K562 (cell line): ENCODE measurements at regions not wholly inside any gene's neighbourhood (a gene's known extent, or its start where the extent isn't known, plus 50 kb on each side); places are given as distances from the start of the nearest gene placed in this dataset.

Experiments
- ATAC-seq: fragments of 200-7000 bp; cut with Tn5 transposase; 3 replicates; pipeline ENCODE4 v1.9.1; 2020; ENCODE audit warnings: moderate library complexity
- BruUV-seq: library from RNA; stranded (reverse); fragments of 400-500 nt; replicated peaks from 2 replicates; lab custom pipeline; 2021; lab: Mats Ljungman, UMichigan
- CTCF ChIA-PET: fragments of 300-600 bp; formaldehyde crosslinking; extraction: SDS; loops from one replicate; lab custom pipeline; 2021; ENCODE audit warnings: low intra/inter-chr PET ratio; lab: Yijun Ruan, JAX
- POLR2A ChIA-PET: fragments of 300-600, 350-650 bp; sonication (Branson Sonifier 250); formaldehyde crosslinking; extraction: SDS; loops from one replicate; lab custom pipeline; 2021; ENCODE audit warnings: antibody characterized with exemption, inconsistent platforms; lab: Yijun Ruan, JAX
- DNase-seq, 4 experiments: peaks; one replicate each; pipeline versions ENCODE4 v3.0.0 to v3.0.0-alpha.2; 2011 to 2018; ENCODE audit warnings: low spot score in 3 of 4, mixed read lengths in 3 of 4; ENCODE audit errors: extremely low read depth in 1 of 4
- FAIRE-seq: peaks from 2 replicates; lab custom pipeline; 2011; peaks lifted over from hg19 to GRCh38; lab: Jason Lieb, UNC
- H2AFZ ChIP-seq: 2 replicates; pipeline ENCODE4 v1.6.0; 2011; ENCODE audit warnings: low read depth, low read length, control low read depth, inconsistent platforms
- H3K27ac ChIP-seq: fragments of 200-600 bp; 3 replicates; pipeline ENCODE4 v1.8.0; 2011; ENCODE audit warnings: low read depth, mild to moderate bottlenecking, control low read depth, inconsistent platforms, low read length, moderate library complexity, mixed read lengths; ENCODE audit errors: extremely low read depth
- H3K27me3 ChIP-seq, 2 experiments: fragments of 300-600 bp in 1 of 2; 2 replicates in 1 of 2; 3 replicates in 1 of 2; pipeline versions ENCODE4 v1.6.0 to v1.8.0; 2011; ENCODE audit warnings: inconsistent platforms in 2 of 2, low read length in 2 of 2, mild to moderate bottlenecking in 1 of 2, mixed read lengths in 1 of 2, moderate library complexity in 1 of 2; ENCODE audit not compliant: control insufficient read depth in 2 of 2, insufficient read depth in 2 of 2
- H3K36me3 ChIP-seq: fragments of 300-600 bp; 3 replicates; pipeline ENCODE4 v1.8.0; 2011; ENCODE audit warnings: mild to moderate bottlenecking, low read length, inconsistent platforms; ENCODE audit not compliant: control insufficient read depth, insufficient read depth
- H3K4me1 ChIP-seq, 2 experiments: fragments of 200-600 bp in 1 of 2; replicated peaks in 1 of 2; 2 replicates in 1 of 2; 3 replicates in 1 of 2; pipeline versions ENCODE4 v1.5.1 to v1.8.0; 2011; ENCODE audit warnings: inconsistent platforms in 2 of 2, low read length in 2 of 2, mild to moderate bottlenecking in 1 of 2, mixed read lengths in 1 of 2, moderate library complexity in 1 of 2; ENCODE audit not compliant: control insufficient read depth in 2 of 2, insufficient read depth in 2 of 2
- H3K4me2 ChIP-seq: 2 replicates; pipeline ENCODE4 v1.6.1; 2011; ENCODE audit warnings: low read length, control low read depth, inconsistent platforms, mixed read lengths; ENCODE audit not compliant: insufficient read depth
- H3K4me3 ChIP-seq: fragments of 200-600 bp; sonication (generic), shearing (Covaris generic); 2 replicates; pipeline ENCODE4 v1.5.1; 2016; ENCODE audit warnings: control low read depth, inconsistent platforms
- H3K79me2 ChIP-seq: fragments of 200-600 bp; 3 replicates; pipeline ENCODE4 v1.8.0; 2011; ENCODE audit warnings: low read length, inconsistent platforms; ENCODE audit not compliant: control insufficient read depth, insufficient read depth
- H3K9ac ChIP-seq, 2 experiments: 2 replicates each; pipeline versions ENCODE4 v1.6.0 to v1.6.1; 2011; ENCODE audit warnings: low read depth in 2 of 2, low read length in 2 of 2, control low read depth in 1 of 2, inconsistent platforms in 1 of 2, mild to moderate bottlenecking in 1 of 2, mixed read lengths in 1 of 2; ENCODE audit not compliant: insufficient read depth in 1 of 2
- H3K9me1 ChIP-seq: one replicate; pipeline ENCODE4 v1.6.0; 2011; ENCODE audit warnings: inconsistent platforms, mild to moderate bottlenecking, low read length, moderate library complexity; ENCODE audit not compliant: control insufficient read depth, insufficient read depth
- H3K9me3 ChIP-seq: replicated peaks from 2 replicates; pipeline ENCODE4 v1.5.1; 2011; ENCODE audit warnings: low read depth, low read length, inconsistent platforms; ENCODE audit not compliant: control insufficient read depth, insufficient read depth
- H4K20me1 ChIP-seq: replicated peaks from 2 replicates; pipeline ENCODE4 v1.6.1; 2011; ENCODE audit warnings: low read length, inconsistent platforms, mixed read lengths; ENCODE audit not compliant: control insufficient read depth, insufficient read depth
- BMI1 ChIP-seq: fragments of 150-350 bp; IDR thresholded peaks from 2 replicates; pipeline ENCODE4 v1.6.1; 2014; ENCODE audit warnings: low read length
- HDAC8 ChIP-seq: fragments of 450-650 bp; IDR thresholded peaks from 2 replicates; pipeline ENCODE4 v1.6.1; 2016; ENCODE audit warnings: mild to moderate bottlenecking, missing genetic modification characterization, moderate library complexity, missing compliant biosample characterization
- HMG20A ChIP-seq: fragments of 450-650 bp; formaldehyde crosslinking; conservative IDR thresholded peaks from 2 replicates; pipeline ENCODE4 v1.4.0; 2020; ENCODE audit warnings: mild to moderate bottlenecking, mixed read lengths
- KLF6 ChIP-seq: fragments of 250-450 bp; sonication (Bioruptor Pico); IDR thresholded peaks from 2 replicates; pipeline ENCODE4 v1.4.0; 2020; ENCODE audit warnings: mild to moderate bottlenecking, moderate library complexity, borderline replicate concordance
- RBM34 ChIP-seq: fragments of 200-400 bp; formaldehyde crosslinking; IDR thresholded peaks from 2 replicates; pipeline ENCODE4 v1.6.1; 2018; ENCODE audit warnings: low read length, borderline replicate concordance; ENCODE audit not compliant: insufficient read depth
- RUNX1 ChIP-seq: sonication (generic); IDR thresholded peaks from 2 replicates; pipeline ENCODE4 v1.6.1; 2016; ENCODE audit warnings: antibody characterized with exemption, low read depth
- SETDB1 ChIP-seq: IDR thresholded peaks from one replicate; pipeline ENCODE4 v1.6.1; 2012; ENCODE audit warnings: low read length, control low read depth, inconsistent platforms
- SMAD3 ChIP-seq: fragments of 450-650 bp; formaldehyde crosslinking; conservative IDR thresholded peaks from 2 replicates; pipeline ENCODE4 v1.4.0; 2020; ENCODE audit warnings: mild to moderate bottlenecking
- ZNF507 ChIP-seq: conservative IDR thresholded peaks from 2 replicates; pipeline ENCODE4 v1.6.1; 2017; ENCODE audit warnings: missing genetic modification characterization, missing compliant biosample characterization
- WGBS: fragments of 100-300 bp; shearing (Covaris generic); methylation state at CpG from one replicate; pipeline ENCODE4 v1.1.6; 2016; ENCODE audit warnings: low coverage, mixed read lengths; ENCODE audit not compliant: insufficient coverage; ENCODE audit errors: missing lambda C conversion rate; 5-methylcytosine and 5-hydroxymethylcytosine counted together
- in situ Hi-C: fragments of 300-500 bp; cut with MboI; formaldehyde crosslinking; loops from 4 replicates; pipeline ENCODE4 v1.15.0; 2018; ENCODE audit warnings: inconsistent platforms, mixed read lengths
- intact Hi-C: fragments of 100-400 bp; cut with micrococcal nuclease; formaldehyde crosslinking; loops from 2 replicates; pipeline ENCODE4 v1.14.2; 2022

DNA sequence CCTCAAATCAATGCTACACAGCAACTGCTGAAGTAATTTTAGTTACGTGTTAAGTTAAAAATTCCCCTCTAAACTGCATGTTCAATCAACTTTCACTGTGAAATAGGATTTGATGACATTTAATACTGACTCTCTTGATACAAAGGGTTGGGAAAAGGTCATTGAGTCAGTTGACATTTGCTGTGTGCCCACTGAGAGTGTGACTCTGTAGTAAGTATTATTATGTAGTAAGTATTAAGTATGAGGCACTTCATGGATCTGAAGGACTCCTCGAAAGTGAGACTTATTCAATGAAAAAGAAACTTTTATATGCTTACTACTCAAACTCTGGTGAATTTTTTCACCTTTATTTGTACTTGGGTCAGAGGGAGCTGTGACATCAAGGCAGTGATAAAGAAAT, 83.1 kb upstream of the S1PR1 start:
- in situ Hi-C loops (no loop called here), intact Hi-C loops (no loop called here)
- no peak overlapping the region for H2AFZ ChIP-seq
- DNase-seq: no peak
- H3K9ac ChIP-seq: no peak overlapping the region
- H3K4me3 ChIP-seq: no peak overlapping the region
- 14% methylated on average over 2 of the region's 2 CpGs for WGBS
- BruUV-seq: no TSS peak
- H3K4me1 ChIP-seq: no peaks in the 10 kb centered on the region
- no peak for TF ChIP-seq ZNF507
- no peak for TF ChIP-seq HMG20A (CRISPR knock-in tag)
- no peak for TF ChIP-seq SMAD3 (CRISPR knock-in tag)
- no peak for TF ChIP-seq RBM34
- no peak for TF ChIP-seq BMI1
- no peak for TF ChIP-seq RUNX1
- TF ChIP-seq SETDB1: no peak
- no peak for TF ChIP-seq KLF6 (CRISPR knock-in tag)
- TF ChIP-seq HDAC8 (tag): no peak
- ChIA-PET CTCF (no interaction called here), POLR2A (interaction anchor here (0.9 kb wide), 1 partner anchor 11 kb away, joined by 4 read pairs; no protein-coding TSS in a partner anchor)
- no peaks in the 10 kb centered on the region; the same call in 1 of the 2 replicates for H4K20me1 ChIP-seq
- H3K36me3 ChIP-seq: no peaks in the 10 kb centered on the region
- no peaks in the 10 kb centered on the region for H3K27me3 ChIP-seq
- ATAC-seq: no peak
- H3K9me3 ChIP-seq: no peaks in the 10 kb centered on the region
- H3K4me2 ChIP-seq: no peak overlapping the region
- H3K27ac ChIP-seq: no peak overlapping the region
- FAIRE-seq: no peak
- no peaks in the 10 kb centered on the region for H3K9me1 ChIP-seq
- H3K79me2 ChIP-seq: no peaks in the 10 kb centered on the region
